ENCODE measurements at regions not wholly inside any gene's neighbourhood (a gene's known extent, or its start where the extent isn't known, plus 50 kb on each side); places are given as distances from the start of the nearest gene placed in this dataset.

DNA sequence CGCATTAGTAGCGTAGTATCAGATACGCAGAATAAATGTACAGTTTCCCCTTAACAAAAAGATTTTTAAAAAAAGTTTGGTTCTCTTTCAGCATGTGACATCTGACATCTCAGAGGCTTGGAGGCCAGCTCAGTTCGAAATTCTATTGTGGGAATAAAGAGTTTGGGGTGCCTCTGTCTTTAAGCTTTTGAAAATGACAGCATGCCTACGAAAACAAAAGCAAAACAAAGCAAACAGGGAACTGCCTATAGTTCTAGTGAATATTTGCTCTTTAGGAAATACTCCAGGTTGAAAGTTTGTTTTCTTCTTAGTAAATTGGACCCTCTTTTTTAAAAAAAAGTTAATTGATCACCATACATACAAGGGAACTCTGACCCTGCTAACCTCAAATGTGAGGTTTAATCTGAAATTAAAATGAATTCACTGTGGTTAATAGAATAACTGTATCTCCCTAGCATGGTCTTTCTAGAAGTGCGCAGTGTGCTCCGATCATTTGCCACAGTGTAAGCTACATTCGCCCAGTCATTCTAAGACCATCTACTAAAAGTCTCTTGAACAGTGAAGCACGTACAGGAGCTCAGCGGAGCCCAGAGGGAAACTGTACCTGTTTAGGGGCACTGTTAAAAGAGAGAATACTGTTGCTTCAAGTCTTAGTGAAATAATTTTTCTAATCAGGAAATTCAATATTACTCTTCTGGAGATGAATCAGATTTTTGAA lies 347.0 kb upstream of the CDH2 start:
- Histone ChIP-seq H3K4me1 (no peaks in the 10 kb centered on the region), H3K36me3 (no peaks in the 10 kb centered on the region), H3K27me3 (no peaks in the 10 kb centered on the region), H3K9me3 (no peaks in the 10 kb centered on the region), H3K27ac (no peak overlapping the region), H3K4me3 (no peak overlapping the region)
- intact Hi-C loops (cut with DNase I; ENCODE audit: low total_unique reads) = no loop called here
- no peak for DNase-seq
- TF ChIP-seq CTCF (IDR thresholded peaks at IDR 0.05) (no peak), POLR2A (IDR thresholded peaks at IDR 0.05) (no peak)

- no peak for TF ChIP-seq CTCF (IDR thresholded peaks at IDR 0.05)
- no peak for TF ChIP-seq POLR2A (IDR thresholded peaks at IDR 0.05)
- H3K4me1 ChIP-seq = no peaks in the 10 kb centered on the region
- no peak overlapping the region for H3K27ac ChIP-seq
- no peaks in the 10 kb centered on the region for H3K9me3 ChIP-seq
- no peaks in the 10 kb centered on the region for H3K27me3 ChIP-seq
- intact Hi-C loops (cut with DNase I; ENCODE audit: low total_unique reads) = no loop called here
- no peak overlapping the region for H3K4me3 ChIP-seq
- DNase-seq = no peak
- no peaks in the 10 kb centered on the region for H3K36me3 ChIP-seq
Measured at GRCh38 chr18:28522236-28522635, 345.3 kb upstream of the CDH2 start.

DNA sequence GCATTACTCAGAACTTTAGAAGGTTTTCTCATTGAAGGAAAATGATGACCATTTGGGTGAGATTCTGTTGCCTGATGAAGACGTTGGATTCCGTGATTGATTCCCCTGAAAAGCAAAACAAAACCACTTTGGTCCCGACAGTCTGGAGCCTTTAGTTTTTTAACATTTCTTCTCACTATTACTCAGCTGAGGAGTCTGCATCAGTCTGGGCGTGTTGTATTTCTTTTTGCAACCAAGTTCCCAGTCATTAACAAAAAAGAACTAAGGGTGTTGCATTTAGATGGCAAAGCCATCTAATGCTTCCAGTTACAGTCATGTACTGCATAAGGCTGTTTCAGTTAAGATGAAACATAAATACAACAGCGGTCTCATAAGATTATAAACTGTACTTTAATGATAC lies 343.1 kb upstream of the CDH2 start:
- no peak for DNase-seq
- intact Hi-C loops (cut with DNase I; ENCODE audit: low total_unique reads) = no loop called here
- TF ChIP-seq POLR2A (IDR thresholded peaks at IDR 0.05) (no peak), CTCF (IDR thresholded peaks at IDR 0.05) (no peak)
- H3K9me3 ChIP-seq = no peaks in the 10 kb centered on the region
- H3K36me3 ChIP-seq = no peaks in the 10 kb centered on the region
- H3K27ac ChIP-seq = no peak overlapping the region
- H3K27me3 ChIP-seq = no peaks in the 10 kb centered on the region
- H3K4me1 ChIP-seq = no peaks in the 10 kb centered on the region
- H3K4me3 ChIP-seq = no peak overlapping the region

GRCh38 chr18:28514699-28515098 lies 337.8 kb upstream of the CDH2 start:
- Histone ChIP-seq H3K9me3 (no peaks in the 10 kb centered on the region), H3K4me3 (no peak overlapping the region), H3K27me3 (no peaks in the 10 kb centered on the region), H3K36me3 (no peaks in the 10 kb centered on the region), H3K27ac (no peak overlapping the region), H3K4me1 (no peaks in the 10 kb centered on the region)
- DNase-seq = no peak
- TF ChIP-seq CTCF (IDR thresholded peaks at IDR 0.05) (no peak), POLR2A (IDR thresholded peaks at IDR 0.05) (no peak)
- intact Hi-C loops (cut with DNase I; ENCODE audit: low total_unique reads) = no loop called here

GRCh38 chr18:28512357-28512756 lies 335.4 kb upstream of the CDH2 start:
- no peaks in the 10 kb centered on the region for H3K27me3 ChIP-seq
- intact Hi-C loops (cut with DNase I; ENCODE audit: low total_unique reads) = no loop called here
- TF ChIP-seq CTCF (IDR thresholded peaks at IDR 0.05) (no peak), POLR2A (IDR thresholded peaks at IDR 0.05) (no peak)
- H3K27ac ChIP-seq = no peak overlapping the region
- H3K9me3 ChIP-seq = no peaks in the 10 kb centered on the region
- H3K4me1 ChIP-seq = no peaks in the 10 kb centered on the region
- H3K36me3 ChIP-seq = no peaks in the 10 kb centered on the region
- no peak for DNase-seq
- no peak overlapping the region for H3K4me3 ChIP-seq

Data from uterus (tissue), 3 donors.